A549 (cell line): ENCODE measurements at regions not wholly inside any gene's neighbourhood (a gene's known extent, or its start where the extent isn't known, plus 50 kb on each side); places are given as distances from the start of the nearest gene placed in this dataset.

Source experiments
- ATAC-seq, 2 experiments: fragments of 200-7000 bp in 1 of 2; fragments of >200 bp in 1 of 2; cut with Nextera tagmentation in 1 of 2; cut with Tn5 transposase in 1 of 2; 3 replicates each; pipeline versions ENCODE4 v1.8.0 to v1.9.1; 2018 to 2020; ENCODE audit warnings: mild to moderate bottlenecking in 1 of 2, moderate library complexity in 1 of 2
- CTCF ChIA-PET: fragments of 300-600 bp; sonication (Branson Sonifier 250); formaldehyde crosslinking; extraction: SDS; loops from one replicate; lab custom pipeline; 2021; ENCODE audit warnings: antibody characterized with exemption, inconsistent platforms; lab: Yijun Ruan, JAX
- POLR2A ChIA-PET: fragments of 350-600 bp; formaldehyde crosslinking; extraction: SDS; loops from one replicate; lab custom pipeline; 2021; ENCODE audit warnings: antibody characterized with exemption, inconsistent platforms; lab: Yijun Ruan, JAX
- DNase-seq, 2 experiments: peaks; one replicate each; pipeline versions ENCODE4 v3.0.0 to v3.0.0-alpha.2; 2011 to 2016; ENCODE audit warnings: low read depth in 1 of 2, low spot score in 1 of 2
- FAIRE-seq: peaks from 2 replicates; lab custom pipeline; 2011; peaks lifted over from hg19 to GRCh38; lab: Jason Lieb, UNC
- H3K27ac ChIP-seq, 2 experiments: fragments of >200 bp; sonication (Bioruptor Twin); formaldehyde crosslinking; 3 replicates each; pipeline ENCODE4 v1.5.1; 2016 to 2017
- H3K4me1 ChIP-seq: fragments of >200 bp; sonication (Bioruptor Twin); formaldehyde crosslinking; 3 replicates; pipeline ENCODE4 v1.6.1; 2016
- H3K4me2 ChIP-seq: fragments of >200 bp; sonication (Bioruptor Twin); formaldehyde crosslinking; 3 replicates; pipeline ENCODE4 v1.6.1; 2016
- H3K4me3 ChIP-seq: fragments of >200 bp; sonication (Bioruptor Twin); formaldehyde crosslinking; 3 replicates; pipeline ENCODE4 v1.5.1; 2016
- H3K9me3 ChIP-seq: fragments of >200 bp; sonication (Bioruptor Twin); formaldehyde crosslinking; 3 replicates; pipeline ENCODE4 v1.6.1; 2016
- BHLHE40 ChIP-seq: IDR thresholded peaks from 2 replicates; pipeline ENCODE4 v1.6.1; 2012; ENCODE audit warnings: low read depth, low read length, inconsistent platforms
- CBX2 ChIP-seq: fragments of 200-600 bp; sonication (generic); IDR thresholded peaks from 2 replicates; pipeline ENCODE4 v1.6.1; 2016; ENCODE audit warnings: low read depth, mild to moderate bottlenecking, borderline replicate concordance
- EHF ChIP-seq: fragments of 250-450 bp; sonication (Bioruptor Pico); IDR thresholded peaks from 2 replicates; pipeline ENCODE4 v1.5.0; 2020; ENCODE audit warnings: mild to moderate bottlenecking
- FOSB ChIP-seq: fragments of 250-450 bp; sonication (Bioruptor Pico); IDR thresholded peaks from 2 replicates; pipeline ENCODE4 v1.5.0; 2020; ENCODE audit warnings: mild to moderate bottlenecking, moderate library complexity
- HEYL ChIP-seq: fragments of 250-450 bp; sonication (Bioruptor Pico); IDR thresholded peaks from 2 replicates; pipeline ENCODE4 v1.8.0; 2021; ENCODE audit warnings: mild to moderate bottlenecking, moderate library complexity
- JUNB ChIP-seq: fragments of >200 bp; sonication (Bioruptor Twin); formaldehyde crosslinking; IDR thresholded peaks from 2 replicates; pipeline ENCODE4 v1.6.1; 2016
- KDM1A ChIP-seq: fragments of 200-600 bp; sonication (generic); IDR thresholded peaks from 2 replicates; pipeline ENCODE4 v1.6.1; 2016; ENCODE audit warnings: low read depth, mild to moderate bottlenecking
- MAFK ChIP-seq: fragments of 450-650 bp; IDR thresholded peaks from 2 replicates; pipeline ENCODE4 v1.6.1; 2014; ENCODE audit not compliant: partially characterized antibody
- NFE2L2 ChIP-seq: fragments of 150-350 bp; conservative IDR thresholded peaks from 2 replicates; pipeline ENCODE4 v1.6.1; 2014; ENCODE audit warnings: low read length
- NPAS2 ChIP-seq: fragments of 250-450 bp; sonication (Bioruptor Pico); IDR thresholded peaks from 2 replicates; pipeline ENCODE4 v1.8.0; 2022; ENCODE audit warnings: mild to moderate bottlenecking, moderate library complexity, borderline replicate concordance
- NR3C1 ChIP-seq: fragments of >200 bp; sonication (Bioruptor Twin); formaldehyde crosslinking; IDR thresholded peaks from 3 replicates; pipeline ENCODE4 v1.6.1; 2017
- RAD21 ChIP-seq, 2 experiments: fragments of >200 bp in 1 of 2; sonication (Bioruptor Twin) in 1 of 2; formaldehyde crosslinking in 1 of 2; IDR thresholded peaks in 1 of 2; conservative IDR thresholded peaks in 1 of 2; 2 replicates in 1 of 2; 3 replicates in 1 of 2; pipeline ENCODE4 v1.6.1; 2012 to 2018; ENCODE audit warnings: inconsistent platforms in 1 of 2
- RARB ChIP-seq: fragments of 250-450 bp; sonication (Bioruptor Pico); IDR thresholded peaks from 2 replicates; pipeline ENCODE4 v1.8.0; 2021; ENCODE audit warnings: mild to moderate bottlenecking, moderate library complexity
- RCOR1 ChIP-seq: fragments of 150-350 bp; IDR thresholded peaks from 2 replicates; pipeline ENCODE4 v1.6.1; 2014; ENCODE audit warnings: antibody characterized with exemption, low read length, low read depth
- RFX5 ChIP-seq: fragments of 450-650 bp; IDR thresholded peaks from 2 replicates; pipeline ENCODE4 v1.7.1; 2014; ENCODE audit warnings: antibody characterized with exemption, mild to moderate bottlenecking, moderate library complexity
- ZSCAN20 ChIP-seq: fragments of 250-450 bp; sonication (Bioruptor Pico); IDR thresholded peaks from 2 replicates; pipeline ENCODE4 v1.8.0; 2022; ENCODE audit warnings: mild to moderate bottlenecking, moderate library complexity
- WGBS: methylation state at CpG from one replicate; pipeline ENCODE4 v1.1.6; 2017; ENCODE audit errors: missing lambda C conversion rate; 5-methylcytosine and 5-hydroxymethylcytosine counted together
- TF ChIP-seq, protein P1 (sequence below): fragments of 250-450 bp; sonication (Bioruptor Pico); IDR thresholded peaks from 2 replicates; pipeline ENCODE4 v1.5.0; 2021; ENCODE audit warnings: mild to moderate bottlenecking, moderate library complexity, borderline replicate concordance
- TF ChIP-seq, protein P2 (sequence below): fragments of >200 bp; sonication (Bioruptor Twin); formaldehyde crosslinking; IDR thresholded peaks from 3 replicates; pipeline ENCODE4 v1.6.1; 2016
- TF ChIP-seq, protein P3 (sequence below): fragments of >200 bp; sonication (Bioruptor Twin); formaldehyde crosslinking; IDR thresholded peaks from 2 replicates; pipeline ENCODE4 v1.6.1; 2016
- TF ChIP-seq, protein P4 (sequence below): IDR thresholded peaks from 2 replicates; pipeline ENCODE4 v1.6.1; 2012
- TF ChIP-seq, protein P5 (sequence below): fragments of 200-600 bp; sonication (generic); IDR thresholded peaks from 2 replicates; pipeline ENCODE4 v1.6.1; 2016; ENCODE audit warnings: antibody characterized with exemption, mild to moderate bottlenecking, moderate library complexity

DNA sequence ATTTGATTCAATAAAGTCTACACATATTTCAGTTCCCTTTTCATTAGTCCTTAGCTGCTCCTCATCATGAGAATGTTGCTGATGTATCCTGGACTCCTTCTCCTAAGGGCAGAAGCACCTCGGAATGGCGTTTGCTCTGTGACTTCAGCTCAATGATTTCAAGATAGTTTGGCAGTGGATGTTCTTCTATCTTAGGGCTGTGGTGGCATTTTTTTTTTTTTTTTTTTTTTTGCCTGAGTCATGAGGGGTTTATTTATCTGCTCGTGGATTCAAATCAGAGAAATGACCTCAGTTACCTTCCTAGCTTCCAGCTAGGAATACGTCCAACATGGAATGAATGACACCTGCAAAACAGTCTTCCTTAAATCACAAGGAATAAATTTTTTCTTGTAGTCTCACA lies 220.0 kb upstream of the ZBED5 start:
- Histone ChIP-seq H3K4me2 (no peak overlapping the region), H3K4me1 (no peaks in the 10 kb centered on the region), H3K27ac (no peak overlapping the region), H3K4me3 (no peak overlapping the region), H3K9me3 (no peaks in the 10 kb centered on the region)
- ChIA-PET CTCF (interaction anchor here (0.6 to 3.0 kb wide), 11 partner anchors 12 to 711 kb away, joined by 3 to 16 read pairs (median 3); no protein-coding TSS in a partner anchor), POLR2A (interaction anchor here (0.7 kb wide), 1 partner anchor 220 kb away, joined by 6 read pairs; the partner anchor contains the start of gene ZBED5)
- 17% methylated on average over 4 of the region's 4 CpGs for WGBS
- FAIRE-seq (no peak), ATAC-seq (no peak), DNase-seq (no peak)
- no peak for TF ChIP-seq RCOR1
- TF ChIP-seq, protein P1, sequence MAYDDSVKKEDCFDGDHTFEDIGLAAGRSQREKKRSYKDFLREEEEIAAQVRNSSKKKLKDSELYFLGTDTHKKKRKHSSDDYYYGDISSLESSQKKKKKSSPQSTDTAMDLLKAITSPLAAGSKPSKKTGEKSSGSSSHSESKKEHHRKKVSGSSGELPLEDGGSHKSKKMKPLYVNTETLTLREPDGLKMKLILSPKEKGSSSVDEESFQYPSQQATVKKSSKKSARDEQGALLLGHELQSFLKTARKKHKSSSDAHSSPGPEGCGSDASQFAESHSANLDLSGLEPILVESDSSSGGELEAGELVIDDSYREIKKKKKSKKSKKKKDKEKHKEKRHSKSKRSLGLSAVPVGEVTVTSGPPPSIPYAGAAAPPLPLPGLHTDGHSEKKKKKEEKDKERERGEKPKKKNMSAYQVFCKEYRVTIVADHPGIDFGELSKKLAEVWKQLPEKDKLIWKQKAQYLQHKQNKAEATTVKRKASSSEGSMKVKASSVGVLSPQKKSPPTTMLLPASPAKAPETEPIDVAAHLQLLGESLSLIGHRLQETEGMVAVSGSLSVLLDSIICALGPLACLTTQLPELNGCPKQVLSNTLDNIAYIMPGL = no peak
- TF ChIP-seq, protein P2, sequence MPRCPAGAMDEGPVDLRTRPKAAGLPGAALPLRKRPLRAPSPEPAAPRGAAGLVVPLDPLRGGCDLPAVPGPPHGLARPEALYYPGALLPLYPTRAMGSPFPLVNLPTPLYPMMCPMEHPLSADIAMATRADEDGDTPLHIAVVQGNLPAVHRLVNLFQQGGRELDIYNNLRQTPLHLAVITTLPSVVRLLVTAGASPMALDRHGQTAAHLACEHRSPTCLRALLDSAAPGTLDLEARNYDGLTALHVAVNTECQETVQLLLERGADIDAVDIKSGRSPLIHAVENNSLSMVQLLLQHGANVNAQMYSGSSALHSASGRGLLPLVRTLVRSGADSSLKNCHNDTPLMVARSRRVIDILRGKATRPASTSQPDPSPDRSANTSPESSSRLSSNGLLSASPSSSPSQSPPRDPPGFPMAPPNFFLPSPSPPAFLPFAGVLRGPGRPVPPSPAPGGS = no peak
- no peak for TF ChIP-seq RAD21 (conservative IDR thresholded peaks at IDR 0.05 in 1 of 2, IDR thresholded peaks at IDR 0.05 in 1 of 2)
- TF ChIP-seq CBX2 = no peak
- TF ChIP-seq RFX5 = no peak
- no peak for TF ChIP-seq NFE2L2

DNA sequence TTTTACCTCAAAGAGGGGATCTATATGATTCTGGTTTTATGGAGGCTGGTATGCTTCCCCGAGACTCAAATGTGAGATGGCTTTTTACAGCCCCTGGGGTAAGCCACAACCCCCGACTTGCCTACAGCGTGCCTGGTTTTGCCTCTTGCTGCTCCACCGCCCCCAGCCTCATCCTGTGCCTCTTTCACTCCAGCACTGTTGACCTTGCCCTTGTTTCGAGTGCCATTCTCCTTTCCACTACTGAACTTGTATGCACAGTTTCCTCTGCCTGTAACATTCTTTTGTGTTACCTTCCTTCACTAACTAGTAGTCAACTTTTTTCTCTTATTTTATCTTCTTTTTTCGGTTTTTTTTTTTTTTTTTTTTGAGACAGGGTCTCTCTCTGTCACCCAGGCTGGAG lies 219.0 kb upstream of the ZBED5 start:
- DNase-seq (no peak), ATAC-seq (no peak), FAIRE-seq (no peak)
- H3K9me3 ChIP-seq = no peaks in the 10 kb centered on the region
- H3K27ac ChIP-seq = no peak overlapping the region
- ChIA-PET POLR2A (no interaction called here), CTCF (interaction anchor here (1.2 to 3.0 kb wide), 3 partner anchors 11 to 143 kb away, joined by 3 to 13 read pairs (median 10); no protein-coding TSS in a partner anchor)
- H3K4me1 ChIP-seq = no peaks in the 10 kb centered on the region
- no peak overlapping the region for H3K4me3 ChIP-seq
- 26% methylated on average over 6 of the region's 6 CpGs for WGBS
- no peak for TF ChIP-seq RARB (CRISPR knock-in tag)
- TF ChIP-seq HEYL (CRISPR knock-in tag) = no peak
- no peak for TF ChIP-seq FOSB (CRISPR knock-in tag)
- TF ChIP-seq JUNB = no peak
- TF ChIP-seq NR3C1 = no peak
- TF ChIP-seq ZSCAN20 = no peak
- no peak for TF ChIP-seq CBX2
- TF ChIP-seq MAFK = no peak
- no peak for TF ChIP-seq BHLHE40
- no peak for TF ChIP-seq KDM1A
- TF ChIP-seq NPAS2 = no peak
- TF ChIP-seq, protein P3, sequence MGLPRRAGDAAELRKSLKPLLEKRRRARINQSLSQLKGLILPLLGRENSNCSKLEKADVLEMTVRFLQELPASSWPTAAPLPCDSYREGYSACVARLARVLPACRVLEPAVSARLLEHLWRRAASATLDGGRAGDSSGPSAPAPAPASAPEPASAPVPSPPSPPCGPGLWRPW = no peak
- TF ChIP-seq, protein P4, sequence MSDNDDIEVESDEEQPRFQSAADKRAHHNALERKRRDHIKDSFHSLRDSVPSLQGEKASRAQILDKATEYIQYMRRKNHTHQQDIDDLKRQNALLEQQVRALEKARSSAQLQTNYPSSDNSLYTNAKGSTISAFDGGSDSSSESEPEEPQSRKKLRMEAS = no peak
- TF ChIP-seq, protein P5, sequence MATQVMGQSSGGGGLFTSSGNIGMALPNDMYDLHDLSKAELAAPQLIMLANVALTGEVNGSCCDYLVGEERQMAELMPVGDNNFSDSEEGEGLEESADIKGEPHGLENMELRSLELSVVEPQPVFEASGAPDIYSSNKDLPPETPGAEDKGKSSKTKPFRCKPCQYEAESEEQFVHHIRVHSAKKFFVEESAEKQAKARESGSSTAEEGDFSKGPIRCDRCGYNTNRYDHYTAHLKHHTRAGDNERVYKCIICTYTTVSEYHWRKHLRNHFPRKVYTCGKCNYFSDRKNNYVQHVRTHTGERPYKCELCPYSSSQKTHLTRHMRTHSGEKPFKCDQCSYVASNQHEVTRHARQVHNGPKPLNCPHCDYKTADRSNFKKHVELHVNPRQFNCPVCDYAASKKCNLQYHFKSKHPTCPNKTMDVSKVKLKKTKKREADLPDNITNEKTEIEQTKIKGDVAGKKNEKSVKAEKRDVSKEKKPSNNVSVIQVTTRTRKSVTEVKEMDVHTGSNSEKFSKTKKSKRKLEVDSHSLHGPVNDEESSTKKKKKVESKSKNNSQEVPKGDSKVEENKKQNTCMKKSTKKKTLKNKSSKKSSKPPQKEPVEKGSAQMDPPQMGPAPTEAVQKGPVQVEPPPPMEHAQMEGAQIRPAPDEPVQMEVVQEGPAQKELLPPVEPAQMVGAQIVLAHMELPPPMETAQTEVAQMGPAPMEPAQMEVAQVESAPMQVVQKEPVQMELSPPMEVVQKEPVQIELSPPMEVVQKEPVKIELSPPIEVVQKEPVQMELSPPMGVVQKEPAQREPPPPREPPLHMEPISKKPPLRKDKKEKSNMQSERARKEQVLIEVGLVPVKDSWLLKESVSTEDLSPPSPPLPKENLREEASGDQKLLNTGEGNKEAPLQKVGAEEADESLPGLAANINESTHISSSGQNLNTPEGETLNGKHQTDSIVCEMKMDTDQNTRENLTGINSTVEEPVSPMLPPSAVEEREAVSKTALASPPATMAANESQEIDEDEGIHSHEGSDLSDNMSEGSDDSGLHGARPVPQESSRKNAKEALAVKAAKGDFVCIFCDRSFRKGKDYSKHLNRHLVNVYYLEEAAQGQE = no peak
- TF ChIP-seq EHF (CRISPR knock-in tag) = no peak
- no peak for TF ChIP-seq RFX5
- H3K4me2 ChIP-seq = no peak overlapping the region
